ENCODE measurements at regions not wholly inside any gene's neighbourhood (a gene's known extent, or its start where the extent isn't known, plus 50 kb on each side); places are given as distances from the start of the nearest gene placed in this dataset.
"Not testable (repeated sequence)": the region's sequence is repeated elsewhere in the genome, so short reads cannot be mapped to it uniquely, and the experiment has no call there.

DNA sequence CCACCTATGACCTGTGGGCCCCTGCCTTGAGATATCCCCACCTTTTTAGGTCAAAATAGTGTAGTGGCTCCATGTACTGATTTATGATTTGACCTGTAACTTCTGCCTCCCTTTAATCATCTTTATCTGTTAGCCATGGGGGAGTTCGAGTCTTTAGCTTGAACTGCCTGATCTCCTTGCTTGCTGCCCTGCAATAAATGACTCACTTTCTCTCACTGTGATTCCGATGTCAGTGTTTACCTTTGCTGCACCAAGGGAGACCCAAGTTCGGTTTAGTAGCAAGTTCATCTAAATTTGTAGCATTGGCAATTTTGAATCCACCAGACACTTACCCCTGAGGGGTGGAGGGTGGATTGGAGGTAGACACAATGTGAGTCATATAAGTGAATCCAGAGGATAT is 814.6 kb upstream of the AUTS2 start:
- Mint-ChIP-seq H3K4me3 (no peak overlapping the region), H3K9me3 (ENCODE audit: low read depth) (peaks cover 14% of the 10 kb centered on the region), H3K36me3 (peaks cover 1% of the 10 kb centered on the region), H3K27ac (no peak overlapping the region), H3K4me1 (no peaks in the 10 kb centered on the region), H3K27me3 (no peaks in the 10 kb centered on the region)
- DNase-seq, result no peak
- no peak for ATAC-seq
- CTCF ChIA-PET, result no interaction called here

DNA sequence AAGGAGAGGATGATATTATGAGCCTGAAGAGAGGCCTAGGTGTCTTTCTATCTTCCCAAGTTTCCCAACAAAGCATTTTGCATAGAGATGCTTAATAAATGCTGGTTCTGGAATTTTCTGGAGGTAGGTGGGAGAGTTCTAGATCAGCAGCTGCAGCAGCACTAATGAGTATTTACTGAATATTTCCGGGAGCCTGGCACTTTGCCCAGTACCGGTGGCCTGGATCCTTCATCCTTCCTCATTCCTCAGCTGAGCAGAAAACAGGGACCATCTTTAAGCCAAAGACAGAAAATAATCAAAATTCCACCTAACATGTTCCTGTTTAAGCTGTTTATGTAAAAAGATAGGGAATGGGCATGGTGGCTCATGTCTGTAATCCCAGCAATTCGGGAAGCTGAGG is 813.2 kb upstream of the AUTS2 start:
- ATAC-seq, result no peak
- CTCF ChIA-PET, result no interaction called here
- Mint-ChIP-seq H3K9me3 (ENCODE audit: low read depth) (peaks cover 13% of the 10 kb centered on the region), H3K27ac (no peak overlapping the region), H3K4me1 (no peaks in the 10 kb centered on the region), H3K27me3 (no peaks in the 10 kb centered on the region), H3K36me3 (peaks cover 1% of the 10 kb centered on the region), H3K4me3 (no peak overlapping the region)
- no peak for DNase-seq

DNA sequence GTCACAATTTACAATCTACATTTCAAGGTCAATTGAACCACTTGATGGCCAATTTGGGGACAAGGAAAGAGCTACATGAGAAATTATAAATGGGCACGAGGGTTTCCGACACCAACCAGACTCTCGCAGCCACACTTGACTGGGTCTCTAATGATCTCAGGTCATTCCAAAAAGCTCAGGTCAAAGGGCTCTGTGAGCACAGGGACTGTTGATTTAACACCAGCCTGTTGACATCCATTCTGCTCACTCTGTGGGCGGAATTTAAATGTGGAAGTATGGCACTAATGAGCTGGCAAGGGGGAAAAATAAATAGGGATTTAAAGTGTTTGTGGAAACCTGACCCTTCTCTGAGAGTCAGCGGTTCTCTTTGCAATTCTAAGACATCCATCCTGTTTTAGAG is 810.7 kb upstream of the AUTS2 start:
- ATAC-seq, result no peak
- H3K36me3 Mint-ChIP-seq, result peaks cover 1% of the 10 kb centered on the region
- no peaks in the 10 kb centered on the region for H3K27me3 Mint-ChIP-seq
- no peak overlapping the region for H3K27ac Mint-ChIP-seq
- no peak overlapping the region for H3K4me3 Mint-ChIP-seq
- no peak for DNase-seq
- CTCF ChIA-PET, result no interaction called here
- H3K9me3 Mint-ChIP-seq (ENCODE audit: low read depth), result peaks cover 17% of the 10 kb centered on the region
- no peaks in the 10 kb centered on the region for H3K4me1 Mint-ChIP-seq

DNA sequence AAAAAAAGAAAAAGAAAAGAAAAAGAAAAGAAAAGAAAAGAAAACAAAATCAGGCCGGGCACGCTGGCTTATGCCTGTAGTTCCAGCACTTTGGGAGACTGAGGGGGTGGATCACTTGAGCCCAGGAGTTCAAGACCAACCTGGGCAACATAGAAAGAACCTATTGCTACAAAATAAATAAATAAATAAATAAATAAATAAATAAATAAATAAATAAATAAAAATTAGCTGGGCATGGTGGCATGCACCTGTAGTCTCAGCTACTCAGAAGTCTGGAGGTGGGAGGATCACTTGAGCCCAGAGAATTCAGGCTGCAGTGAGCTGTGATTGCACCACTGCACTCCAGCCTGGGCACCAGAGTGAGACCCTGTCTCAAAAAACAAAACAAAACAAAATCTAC is 809.7 kb upstream of the AUTS2 start:
- CTCF ChIA-PET, H3K36me3 Mint-ChIP-seq, ATAC-seq, H3K4me1 Mint-ChIP-seq, H3K27me3 Mint-ChIP-seq, H3K4me3 Mint-ChIP-seq, DNase-seq, H3K27ac Mint-ChIP-seq: not testable (repeated sequence)
- H3K9me3 Mint-ChIP-seq (ENCODE audit: low read depth), result peaks cover 16% of the 10 kb centered on the region

DNA sequence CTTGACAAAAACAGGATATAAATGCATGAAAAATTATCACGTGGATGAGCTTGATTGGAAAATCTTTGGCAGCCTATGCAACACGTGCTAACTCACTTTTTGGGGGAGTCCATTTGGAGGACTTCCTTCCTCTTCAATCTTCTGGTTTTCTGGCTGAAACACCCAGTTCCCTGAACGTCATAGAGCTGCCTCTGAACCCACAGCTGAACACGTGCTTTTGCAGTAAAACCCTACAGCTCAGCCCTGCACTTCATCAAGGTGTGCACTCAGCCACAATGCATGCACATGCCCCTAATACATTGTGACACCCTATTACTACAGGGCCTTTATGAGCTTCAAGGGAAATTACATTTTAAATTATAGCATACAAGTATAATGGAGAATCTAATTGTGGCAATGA is 808.7 kb upstream of the AUTS2 start:
- CTCF ChIA-PET, result no interaction called here
- no peaks in the 10 kb centered on the region for H3K36me3 Mint-ChIP-seq
- H3K27me3 Mint-ChIP-seq, result no peaks in the 10 kb centered on the region
- DNase-seq (no peak), ATAC-seq (no peak)
- peaks cover 15% of the 10 kb centered on the region for H3K9me3 Mint-ChIP-seq (ENCODE audit: low read depth)
- no peaks in the 10 kb centered on the region for H3K4me1 Mint-ChIP-seq
- no peak overlapping the region for H3K27ac Mint-ChIP-seq
- no peak overlapping the region for H3K4me3 Mint-ChIP-seq

DNA sequence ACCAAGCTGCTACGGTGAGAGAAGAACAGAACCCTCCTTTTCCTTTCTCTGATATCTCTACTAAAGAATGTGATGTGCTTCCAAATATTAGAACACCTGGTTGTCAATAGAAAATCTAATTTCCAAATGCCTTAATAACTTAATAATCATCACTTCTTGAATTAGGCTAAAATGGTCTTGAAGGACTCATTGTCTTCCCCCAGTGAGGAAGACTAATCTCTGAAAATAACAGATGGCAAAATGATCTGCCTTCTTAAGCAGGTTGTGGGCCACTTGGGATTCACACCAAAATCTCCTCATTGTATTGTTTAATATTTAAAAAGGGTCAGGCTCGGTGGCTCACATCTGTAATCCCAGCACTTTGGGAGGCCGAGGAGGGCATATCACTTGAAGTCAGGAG is 805.9 kb upstream of the AUTS2 start:
- CTCF ChIA-PET, result no interaction called here
- DNase-seq (no peak), ATAC-seq (no peak)
- Mint-ChIP-seq H3K36me3 (no peaks in the 10 kb centered on the region), H3K4me3 (no peak overlapping the region), H3K27ac (no peak overlapping the region), H3K27me3 (no peaks in the 10 kb centered on the region), H3K4me1 (no peaks in the 10 kb centered on the region), H3K9me3 (ENCODE audit: low read depth) (peaks cover 17% of the 10 kb centered on the region)

DNA sequence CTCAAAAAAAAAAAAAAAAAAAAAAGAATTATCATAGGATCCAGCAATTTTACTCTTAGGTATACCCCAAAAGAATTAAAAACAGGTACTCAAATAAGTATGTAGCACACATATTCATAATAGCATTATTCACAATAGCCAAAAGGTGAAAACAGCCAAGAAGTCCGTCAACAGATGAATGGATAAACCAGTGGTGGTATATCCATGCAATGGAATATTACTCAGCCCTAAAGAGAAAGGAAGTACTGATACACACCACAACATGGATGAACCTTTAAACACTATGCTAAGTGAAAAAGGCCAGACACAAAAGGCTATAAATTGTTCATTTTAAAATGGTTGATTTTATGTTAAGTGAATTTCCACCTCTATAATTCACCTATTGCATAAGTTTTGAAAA is 804.8 kb upstream of the AUTS2 start:
- no peak overlapping the region for H3K27ac Mint-ChIP-seq
- no peaks in the 10 kb centered on the region for H3K27me3 Mint-ChIP-seq
- ATAC-seq, result no peak
- CTCF ChIA-PET, result no interaction called here
- no peaks in the 10 kb centered on the region for H3K4me1 Mint-ChIP-seq
- H3K9me3 Mint-ChIP-seq (ENCODE audit: low read depth), result peaks cover 16% of the 10 kb centered on the region
- DNase-seq, result no peak
- H3K4me3 Mint-ChIP-seq, result no peak overlapping the region
- no peaks in the 10 kb centered on the region for H3K36me3 Mint-ChIP-seq

DNA sequence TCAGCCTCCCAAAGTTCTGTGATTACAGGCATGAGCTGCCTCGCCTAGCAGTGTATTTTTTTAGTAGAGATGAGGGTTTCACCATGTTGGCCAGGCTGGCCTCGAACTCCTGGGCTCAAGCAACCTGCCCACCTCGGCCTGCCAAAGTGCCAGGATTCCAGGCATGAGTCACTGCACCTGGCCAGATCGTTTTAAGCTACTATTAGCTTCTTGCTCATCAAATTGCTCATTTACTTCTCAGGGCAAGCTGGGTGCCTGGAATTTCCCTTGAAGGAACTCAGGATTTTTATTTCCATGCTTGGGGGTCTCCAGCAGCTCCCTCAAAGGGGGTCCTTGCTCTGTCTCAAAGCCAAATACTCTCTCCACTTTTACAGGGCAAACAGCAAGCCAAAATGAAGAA is 798.0 kb upstream of the AUTS2 start:
- ATAC-seq (no peak), DNase-seq (no peak)
- Mint-ChIP-seq H3K9me3 (ENCODE audit: low read depth) (peaks cover 13% of the 10 kb centered on the region), H3K36me3 (peaks cover 1% of the 10 kb centered on the region), H3K27ac (no peak overlapping the region), H3K27me3 (no peaks in the 10 kb centered on the region), H3K4me1 (no peaks in the 10 kb centered on the region), H3K4me3 (no peak overlapping the region)
- CTCF ChIA-PET, result no interaction called here

DNA sequence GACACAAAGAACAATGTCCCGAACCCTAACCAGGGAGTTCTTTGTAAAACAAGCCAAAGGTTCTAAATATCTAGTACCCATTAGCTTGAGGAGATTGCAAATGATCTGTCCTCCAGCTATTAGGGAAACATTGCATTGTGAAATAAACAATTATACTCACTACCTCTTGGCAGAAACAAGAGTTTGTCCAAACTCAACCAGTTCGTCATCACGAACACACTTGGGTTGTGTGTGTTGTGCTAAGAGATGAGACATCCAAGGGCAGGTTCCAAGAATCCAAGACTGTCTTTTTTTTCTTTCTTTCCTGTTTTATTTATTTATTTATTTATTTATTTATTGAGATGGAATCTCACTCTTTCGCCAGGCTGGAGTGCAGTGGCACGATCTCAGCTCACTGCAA is 793.1 kb upstream of the AUTS2 start:
- H3K4me3 Mint-ChIP-seq, result no peak overlapping the region
- ATAC-seq, result no peak
- DNase-seq, result no peak
- CTCF ChIA-PET, result no interaction called here
- peaks cover 1% of the 10 kb centered on the region for H3K36me3 Mint-ChIP-seq
- H3K4me1 Mint-ChIP-seq, result no peaks in the 10 kb centered on the region
- no peaks in the 10 kb centered on the region for H3K27me3 Mint-ChIP-seq
- H3K9me3 Mint-ChIP-seq (ENCODE audit: low read depth), result peaks cover 24% of the 10 kb centered on the region
- H3K27ac Mint-ChIP-seq, result no peak overlapping the region

DNA sequence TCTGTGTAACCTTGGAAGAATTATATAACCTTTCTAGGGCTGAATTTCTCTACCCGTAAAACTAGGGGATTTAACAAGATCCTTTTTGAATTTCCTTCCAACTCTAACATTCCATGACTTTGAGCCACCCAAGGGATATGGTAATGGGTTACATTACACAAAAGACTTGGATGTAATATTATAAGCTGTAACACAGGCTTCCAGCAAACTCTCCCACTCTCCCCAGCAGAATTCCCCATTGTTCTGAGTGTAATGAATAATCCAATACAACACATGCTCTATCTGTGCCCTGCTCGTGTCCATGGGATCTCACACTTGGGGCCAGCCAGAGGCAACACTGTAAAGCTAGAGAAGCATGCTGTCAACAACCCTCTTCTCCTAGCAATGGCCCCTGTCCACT is 790.6 kb upstream of the AUTS2 start:
- no peak overlapping the region for H3K27ac Mint-ChIP-seq
- H3K4me3 Mint-ChIP-seq, result no peak overlapping the region
- peaks cover 1% of the 10 kb centered on the region for H3K36me3 Mint-ChIP-seq
- CTCF ChIA-PET, result interaction anchor here (0.7 kb wide), 1 partner anchor 1429 kb away, joined by 3 read pairs; no protein-coding TSS in a partner anchor
- H3K4me1 Mint-ChIP-seq, result no peaks in the 10 kb centered on the region
- no peak for DNase-seq
- peaks cover 22% of the 10 kb centered on the region for H3K9me3 Mint-ChIP-seq (ENCODE audit: low read depth)
- ATAC-seq, result no peak
- no peaks in the 10 kb centered on the region for H3K27me3 Mint-ChIP-seq

DNA sequence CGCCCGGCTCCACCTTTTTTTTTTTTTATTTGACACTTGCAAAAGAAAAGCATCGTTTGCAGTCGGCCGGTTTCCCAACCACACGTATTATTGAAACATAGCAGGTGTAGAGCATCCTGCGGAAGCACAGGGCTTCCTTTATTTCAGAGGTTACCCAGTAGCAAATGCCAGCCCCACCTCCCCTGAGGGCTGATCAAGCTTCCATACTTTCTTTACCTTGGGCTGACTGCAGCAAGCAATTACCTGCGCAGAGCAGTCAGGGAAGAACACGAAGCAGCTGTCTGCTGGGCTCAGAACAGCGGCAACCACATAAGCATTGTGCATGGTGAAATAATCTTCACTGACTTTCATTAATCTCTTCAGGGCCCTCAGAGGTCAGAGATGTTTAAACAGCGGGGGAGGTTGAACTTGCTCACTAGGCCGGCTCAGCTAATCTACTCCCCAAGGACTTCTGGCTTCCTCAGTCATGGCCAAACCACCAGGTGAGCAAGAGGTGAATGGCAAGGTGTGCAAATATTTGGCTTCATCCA is 784.7 kb upstream of the AUTS2 start:
- peaks cover 15% of the 10 kb centered on the region for H3K9me3 Mint-ChIP-seq (ENCODE audit: low read depth)
- DNase-seq (no peak), ATAC-seq (no peak)
- no peaks in the 10 kb centered on the region for H3K27me3 Mint-ChIP-seq
- H3K4me3 Mint-ChIP-seq, result no peak overlapping the region
- H3K27ac Mint-ChIP-seq, result no peak overlapping the region
- CTCF ChIA-PET, result no interaction called here
- H3K4me1 Mint-ChIP-seq, result no peaks in the 10 kb centered on the region
- H3K36me3 Mint-ChIP-seq, result no peaks in the 10 kb centered on the region

DNA sequence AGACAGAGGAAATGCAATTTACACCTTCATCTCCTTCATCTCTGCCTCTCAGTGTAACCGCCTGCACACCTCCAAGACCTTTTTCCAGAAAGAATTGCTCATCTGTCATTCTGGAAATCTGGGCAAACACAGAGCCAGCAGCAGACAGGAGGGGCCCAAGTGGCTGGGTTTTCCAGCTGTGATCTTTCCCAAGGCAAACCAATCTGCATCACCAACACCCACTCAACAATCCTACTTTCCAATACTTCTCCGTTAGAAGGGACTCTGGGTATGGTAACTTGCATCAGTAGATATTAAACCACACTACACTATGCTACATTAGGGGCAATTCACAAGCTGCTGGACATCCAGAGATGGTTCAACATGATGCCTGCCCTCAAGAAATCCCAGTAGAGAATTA is 781.8 kb upstream of the AUTS2 start:
- H3K4me1 Mint-ChIP-seq, result no peaks in the 10 kb centered on the region
- no peak for DNase-seq

DNA sequence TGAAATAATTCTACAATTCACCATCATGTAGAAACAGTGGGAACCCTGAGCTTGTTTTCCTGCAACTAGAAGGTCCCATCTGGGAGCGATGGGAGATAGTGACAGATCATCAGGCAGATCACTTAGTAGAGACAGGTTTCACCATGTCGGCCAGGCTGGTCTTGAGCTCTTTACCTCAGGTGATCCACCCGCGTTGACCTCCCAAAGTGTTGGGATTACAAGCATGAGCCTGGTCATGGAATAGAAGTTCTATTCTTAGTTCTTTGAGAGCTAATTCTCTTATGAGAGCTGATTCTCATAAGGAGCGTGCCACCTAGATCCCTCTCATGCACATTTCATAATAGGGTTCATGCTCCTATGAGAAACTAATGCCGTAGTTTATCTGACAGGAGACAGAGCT is 778.0 kb upstream of the AUTS2 start:
- Mint-ChIP-seq H3K27me3 (no peaks in the 10 kb centered on the region), H3K4me1 (no peaks in the 10 kb centered on the region), H3K4me3 (no peak overlapping the region), H3K9me3 (ENCODE audit: low read depth) (peaks cover 12% of the 10 kb centered on the region), H3K36me3 (no peaks in the 10 kb centered on the region), H3K27ac (no peak overlapping the region)
- DNase-seq (no peak), ATAC-seq (no peak)
- CTCF ChIA-PET, result no interaction called here

More for the DNA sequence above, 781.8 kb upstream of the AUTS2 start:
- CTCF ChIA-PET, result no interaction called here
- no peak overlapping the region for H3K27ac Mint-ChIP-seq
- no peak overlapping the region for H3K4me3 Mint-ChIP-seq
- H3K27me3 Mint-ChIP-seq, result no peaks in the 10 kb centered on the region
- H3K36me3 Mint-ChIP-seq, result no peaks in the 10 kb centered on the region
- ATAC-seq, result no peak
- peaks cover 11% of the 10 kb centered on the region for H3K9me3 Mint-ChIP-seq (ENCODE audit: low read depth)

DNA sequence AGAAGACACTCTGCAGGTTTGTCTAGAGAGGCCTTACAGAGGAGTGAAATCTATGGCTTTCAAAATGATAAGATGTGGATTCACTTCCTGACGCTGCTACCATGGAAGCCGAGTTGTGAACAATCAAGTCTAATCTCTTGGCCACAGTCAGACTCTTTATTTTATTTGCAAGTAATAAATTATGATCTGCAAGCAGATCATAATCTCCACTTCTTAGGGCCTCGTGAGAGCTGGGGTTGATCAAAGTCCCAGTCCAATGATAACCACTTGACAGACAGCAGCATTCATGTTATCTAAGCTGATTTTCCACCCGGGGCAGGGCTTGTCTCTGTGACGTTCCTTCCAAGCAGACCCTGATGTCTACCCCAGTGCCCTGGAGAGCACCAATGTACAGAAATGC is 776.4 kb upstream of the AUTS2 start:
- no peaks in the 10 kb centered on the region for H3K27me3 Mint-ChIP-seq
- DNase-seq, result no peak

More for the DNA sequence above, 776.4 kb upstream of the AUTS2 start:
- ATAC-seq, result no peak
- no peak overlapping the region for H3K4me3 Mint-ChIP-seq
- no peaks in the 10 kb centered on the region for H3K36me3 Mint-ChIP-seq
- no peaks in the 10 kb centered on the region for H3K4me1 Mint-ChIP-seq
- H3K9me3 Mint-ChIP-seq (ENCODE audit: low read depth), result peaks cover 12% of the 10 kb centered on the region
- CTCF ChIA-PET, result no interaction called here
- no peak overlapping the region for H3K27ac Mint-ChIP-seq
